Smooth muscle cell (in vitro differentiated cells): ENCODE measurements at regions not wholly inside any gene's neighbourhood (a gene's known extent, or its start where the extent isn't known, plus 50 kb on each side); places are given as distances from the start of the nearest gene placed in this dataset.
"Not testable (repeated sequence)": the region's sequence is repeated elsewhere in the genome, so short reads cannot be mapped to it uniquely, and the experiment has no call there.

ENCODE experiments used
- DNase-seq: peaks from one replicate; lab custom pipeline; 2025; ENCODE audit not compliant: unreplicated experiment; lab: John Stamatoyannopoulos, UW
- H2AFZ ChIP-seq: fragments of 200-600 bp; sonication (generic); 2 replicates; pipeline ENCODE4 v1.6.0; 2016; ENCODE audit warnings: antibody characterized with exemption, low read depth, mild to moderate bottlenecking
- H3F3A ChIP-seq: fragments of 200-600 bp; sonication (generic); 2 replicates; pipeline ENCODE4 v1.6.0; 2017; ENCODE audit warnings: antibody characterized with exemption, low read depth
- H3K27ac ChIP-seq: fragments of 200-600 bp; sonication (generic); 2 replicates; pipeline ENCODE4 v1.5.1; 2016; ENCODE audit warnings: low read depth, mild to moderate bottlenecking
- H3K27me3 ChIP-seq: fragments of 200-600 bp; sonication (generic); 2 replicates; pipeline ENCODE4 v1.6.1; 2016; ENCODE audit warnings: low read depth, mild to moderate bottlenecking
- H3K36me3 ChIP-seq: fragments of 200-600 bp; sonication (generic); 2 replicates; pipeline ENCODE4 v1.5.1; 2016; ENCODE audit warnings: low read depth
- H3K4me1 ChIP-seq: fragments of 200-600 bp; sonication (generic); 2 replicates; pipeline ENCODE4 v1.5.1; 2016; ENCODE audit warnings: low read depth
- H3K4me2 ChIP-seq: fragments of 200-600 bp; sonication (generic); 2 replicates; pipeline ENCODE4 v1.6.0; 2016; ENCODE audit warnings: mild to moderate bottlenecking
- H3K4me3 ChIP-seq: fragments of 200-600 bp; sonication (generic); 2 replicates; pipeline ENCODE4 v1.5.1; 2016; ENCODE audit warnings: mild to moderate bottlenecking
- H3K79me2 ChIP-seq: fragments of 200-600 bp; sonication (generic); 2 replicates; pipeline ENCODE4 v1.6.0; 2016; ENCODE audit warnings: low read depth, mild to moderate bottlenecking
- H3K9ac ChIP-seq: fragments of 200-600 bp; sonication (generic); 2 replicates; pipeline ENCODE4 v1.6.0; 2016; ENCODE audit warnings: low read depth
- H3K9me3 ChIP-seq: fragments of 200-600 bp; sonication (generic); replicated peaks from 2 replicates; pipeline ENCODE4 v1.5.1; 2016; ENCODE audit warnings: low read depth
- H4K20me1 ChIP-seq: fragments of 200-600 bp; sonication (generic); 2 replicates; pipeline ENCODE4 v1.6.0; 2016; ENCODE audit warnings: low read depth
- CTCF ChIP-seq: fragments of 200-600 bp; sonication (generic); IDR thresholded peaks from 2 replicates; pipeline ENCODE4 v1.5.1; 2017; ENCODE audit warnings: borderline replicate concordance, mild to moderate bottlenecking, antibody characterized with exemption; ENCODE audit not compliant: insufficient read depth, poor library complexity, severe bottlenecking
- WGBS: methylation state at CpG from one replicate; pipeline ENCODE4 v1.1.7; 2016; ENCODE audit warnings: low lambda C conversion rate; 5-methylcytosine and 5-hydroxymethylcytosine counted together

DNA sequence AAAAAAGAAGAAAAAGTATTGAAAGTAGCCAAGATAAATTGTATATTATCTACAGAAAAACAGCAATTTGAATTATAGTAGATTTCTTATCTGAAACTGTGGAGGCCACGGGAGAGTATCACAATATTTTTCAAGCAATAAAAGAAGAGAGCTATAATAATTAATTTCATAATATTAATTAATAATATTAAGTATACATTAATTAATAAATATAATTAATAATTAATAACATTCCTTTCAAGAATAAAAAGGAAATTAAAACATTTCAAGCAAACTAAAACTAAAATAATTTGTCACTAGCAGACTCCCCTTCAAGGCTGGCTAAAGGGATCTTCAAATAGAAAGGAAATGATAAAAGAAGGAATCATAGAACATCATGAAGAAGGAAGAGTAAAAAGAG is 372.7 kb upstream of the KYNU start:
- TF ChIP-seq CTCF = no peak
- 79% methylated on average over 1 of the region's 1 CpG for WGBS
- Histone ChIP-seq H3K27me3 (no peaks in the 10 kb centered on the region), H3F3A (no peaks in the 10 kb centered on the region), H3K27ac (no peak overlapping the region), H4K20me1 (no peaks in the 10 kb centered on the region), H2AFZ (no peak overlapping the region), H3K4me1 (no peaks in the 10 kb centered on the region), H3K9me3 (no peaks in the 10 kb centered on the region), H3K79me2 (no peaks in the 10 kb centered on the region), H3K9ac (no peak overlapping the region), H3K4me3 (no peak overlapping the region), H3K4me2 (no peak overlapping the region), H3K36me3 (no peaks in the 10 kb centered on the region)
- DNase-seq = no peak

DNA sequence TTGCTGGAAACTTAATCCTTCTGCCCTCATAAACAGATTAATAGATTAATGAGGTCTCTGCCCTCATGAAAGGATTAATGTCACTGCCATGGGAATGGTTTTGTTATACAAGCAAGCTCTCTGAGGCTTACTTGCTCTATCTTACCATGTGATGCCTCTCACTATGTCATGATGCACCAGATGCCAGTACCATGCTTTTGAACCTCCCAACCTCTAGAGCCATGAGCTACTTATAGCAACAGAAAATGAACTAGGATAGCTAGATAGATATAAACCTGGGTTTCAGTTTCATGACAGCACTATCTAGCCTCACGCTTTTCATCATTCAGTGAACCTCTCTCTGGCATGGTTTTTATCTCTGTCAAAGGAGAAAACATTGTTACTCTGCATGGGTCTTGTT is 371.6 kb upstream of the LRP1B start:
- no peaks in the 10 kb centered on the region for H3K36me3 ChIP-seq
- no peak for TF ChIP-seq CTCF
- H3F3A ChIP-seq = no peaks in the 10 kb centered on the region
- no peak overlapping the region for H3K9ac ChIP-seq
- no peaks in the 10 kb centered on the region for H3K27me3 ChIP-seq
- H3K4me1 ChIP-seq = no peaks in the 10 kb centered on the region
- H2AFZ ChIP-seq = no peak overlapping the region
- no peak for DNase-seq
- H3K27ac ChIP-seq = no peak overlapping the region
- no peaks in the 10 kb centered on the region for H3K79me2 ChIP-seq
- no peaks in the 10 kb centered on the region for H3K9me3 ChIP-seq
- 83% methylated on average over 1 of the region's 1 CpG for WGBS
- H3K4me3 ChIP-seq = no peak overlapping the region
- H4K20me1 ChIP-seq = no peaks in the 10 kb centered on the region
- H3K4me2 ChIP-seq = no peak overlapping the region

GRCh38 chr2:142495141-142495540 is 364.3 kb upstream of the LRP1B start:
- Histone ChIP-seq H3K27ac (no peak overlapping the region), H3F3A (no peaks in the 10 kb centered on the region), H3K4me3 (no peak overlapping the region), H3K79me2 (no peaks in the 10 kb centered on the region), H3K9me3 (no peaks in the 10 kb centered on the region), H3K27me3 (no peaks in the 10 kb centered on the region), H4K20me1 (no peaks in the 10 kb centered on the region), H3K4me2 (no peak overlapping the region), H3K9ac (no peak overlapping the region), H3K4me1 (no peaks in the 10 kb centered on the region), H2AFZ (no peak overlapping the region), H3K36me3 (no peaks in the 10 kb centered on the region)
- WGBS = 76% methylated on average over 2 of the region's 2 CpGs
- no peak for DNase-seq
- no peak for TF ChIP-seq CTCF

DNA sequence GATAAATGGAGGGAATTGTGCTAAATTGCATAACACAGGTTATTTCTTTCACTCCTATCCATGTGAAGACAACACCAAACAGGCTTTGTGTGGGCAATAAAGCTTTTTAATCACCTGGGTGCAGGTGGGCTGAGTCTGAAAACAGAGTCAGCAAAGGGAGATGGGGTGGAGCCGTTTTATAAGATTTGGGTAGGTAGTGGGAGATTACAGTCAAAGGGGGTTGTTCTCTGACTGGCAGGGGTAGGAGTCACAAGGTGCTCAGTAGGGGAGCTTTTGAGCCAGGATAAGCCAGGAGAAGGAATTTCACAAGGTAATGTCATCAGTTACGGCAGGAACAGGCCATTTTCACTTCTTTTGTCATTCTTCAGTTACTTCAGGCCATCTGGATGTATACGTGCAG is 358.8 kb upstream of the LRP1B start:
- H3K4me1 ChIP-seq, DNase-seq, H3K9ac ChIP-seq, H3K27me3 ChIP-seq, H3K79me2 ChIP-seq, H3K36me3 ChIP-seq, H3K4me3 ChIP-seq, H4K20me1 ChIP-seq, H2AFZ ChIP-seq, H3K9me3 ChIP-seq, H3K4me2 ChIP-seq, H3K27ac ChIP-seq, H3F3A ChIP-seq: not testable (repeated sequence)
- 73% methylated on average over 3 of the region's 3 CpGs for WGBS
